SJSA1 (cell line): ENCODE measurements at regions not wholly inside any gene's neighbourhood (a gene's known extent, or its start where the extent isn't known, plus 50 kb on each side); places are given as distances from the start of the nearest gene placed in this dataset.

ENCODE experiments used
- DNase-seq, 2 experiments: peaks; one replicate each; pipeline ENCODE4 v3.0.0-alpha.2; 2015 to 2020; ENCODE audit warnings: low spot score in 2 of 2, low read depth in 1 of 2
- H3K27ac ChIP-seq: fragments of 250-450 bp; sonication (Bioruptor Pico); 2 replicates; pipeline ENCODE4 v1.5.1; 2020; ENCODE audit warnings: mild to moderate bottlenecking, moderate library complexity
- H3K27me3 ChIP-seq: fragments of 250-450 bp; sonication (Bioruptor Pico); replicated peaks from 2 replicates; pipeline ENCODE4 v1.5.1; 2020; ENCODE audit warnings: mild to moderate bottlenecking, moderate library complexity
- H3K36me3 ChIP-seq: fragments of 250-450 bp; sonication (Bioruptor Pico); 2 replicates; pipeline ENCODE4 v1.5.1; 2020; ENCODE audit warnings: mild to moderate bottlenecking
- H3K4me1 ChIP-seq: fragments of 250-450 bp; sonication (Bioruptor Pico); replicated peaks from 2 replicates; pipeline ENCODE4 v1.6.1; 2021; ENCODE audit warnings: mild to moderate bottlenecking
- H3K4me3 ChIP-seq: fragments of 250-450 bp; sonication (Bioruptor Pico); 2 replicates; pipeline ENCODE4 v1.5.1; 2020; ENCODE audit warnings: mild to moderate bottlenecking
- H3K9me3 ChIP-seq: fragments of 250-450 bp; sonication (Bioruptor Pico); replicated peaks from 2 replicates; pipeline ENCODE4 v1.5.1; 2020; ENCODE audit warnings: mild to moderate bottlenecking

DNA sequence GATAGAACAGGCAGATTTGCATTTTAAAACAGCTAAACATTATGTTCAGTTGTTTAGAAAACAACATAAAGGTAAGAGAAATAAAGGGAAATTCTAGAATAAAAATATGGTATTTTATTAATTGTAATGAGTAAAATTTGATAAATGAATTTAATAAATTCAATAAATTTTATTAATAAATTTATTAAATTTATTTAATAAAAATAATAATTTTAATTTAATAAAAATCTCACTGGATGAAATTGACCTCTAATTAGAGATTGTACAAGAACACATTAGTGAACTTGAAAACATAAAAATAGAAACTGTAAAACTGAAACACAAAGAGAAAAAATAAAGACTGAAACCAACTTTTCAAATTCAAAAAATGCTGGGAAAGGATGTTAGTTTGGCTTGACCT, 605.7 kb upstream of the LRRC4C start:
- 0 out of 2 replicates have a peak, but pooled peaks cover 10% of the 10 kb centered on the region for H3K9me3 ChIP-seq
- no peak for DNase-seq

GRCh38 chr11:42066113-42066512, 606.7 kb upstream of the LRRC4C start:
- H3K4me1 ChIP-seq, result no peaks in the 10 kb centered on the region
- H3K27ac ChIP-seq, result no peak overlapping the region
- H3K9me3 ChIP-seq, result 0 out of 2 replicates have a peak, but pooled peaks cover 10% of the 10 kb centered on the region
- no peaks in the 10 kb centered on the region for H3K36me3 ChIP-seq
- H3K27me3 ChIP-seq, result no peaks in the 10 kb centered on the region
- DNase-seq, result peak; percentile 8 to 47
- no peak overlapping the region for H3K4me3 ChIP-seq

More for the DNA sequence above, 605.7 kb upstream of the LRRC4C start:
- Histone ChIP-seq H3K36me3 (no peaks in the 10 kb centered on the region), H3K27me3 (no peaks in the 10 kb centered on the region), H3K4me3 (no peak overlapping the region), H3K27ac (no peak overlapping the region), H3K4me1 (no peaks in the 10 kb centered on the region)

DNA sequence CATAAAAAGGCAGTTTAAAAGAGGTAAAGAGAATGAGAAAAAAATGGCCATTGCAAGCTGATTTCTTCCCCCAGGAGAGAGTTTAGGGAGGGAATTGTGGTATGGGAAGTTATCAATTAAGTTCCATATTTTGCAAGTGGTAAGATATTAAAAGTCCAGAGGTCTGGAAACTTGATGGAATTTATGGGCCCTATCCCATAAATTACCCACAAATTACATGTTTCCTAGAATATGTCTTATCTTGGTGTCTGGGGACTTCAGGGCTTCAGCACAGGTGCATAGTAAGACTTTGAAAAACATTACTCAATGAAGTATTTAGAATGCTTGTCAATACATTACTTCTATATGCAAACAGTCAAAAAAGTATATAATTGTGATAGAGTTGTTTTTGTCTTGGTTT, 614.9 kb upstream of the LRRC4C start:
- Histone ChIP-seq H3K4me3 (no peak overlapping the region), H3K36me3 (no peaks in the 10 kb centered on the region)
- no peak for DNase-seq

GRCh38 chr11:42075180-42075579, 615.7 kb upstream of the LRRC4C start:
- H3K4me1 ChIP-seq, result no peaks in the 10 kb centered on the region
- no peaks in the 10 kb centered on the region; the same call in 1 of the 2 replicates for H3K27me3 ChIP-seq
- no peak for DNase-seq
- no peak overlapping the region for H3K27ac ChIP-seq
- H3K4me3 ChIP-seq, result no peak overlapping the region
- H3K9me3 ChIP-seq, result no peaks in the 10 kb centered on the region; the same call in 1 of the 2 replicates
- no peaks in the 10 kb centered on the region for H3K36me3 ChIP-seq

More for the DNA sequence above, 614.9 kb upstream of the LRRC4C start:
- no peaks in the 10 kb centered on the region; the same call in 1 of the 2 replicates for H3K9me3 ChIP-seq
- H3K4me1 ChIP-seq, result no peaks in the 10 kb centered on the region
- H3K27ac ChIP-seq, result no peak overlapping the region
- H3K27me3 ChIP-seq, result no peaks in the 10 kb centered on the region; the same call in 1 of the 2 replicates

DNA sequence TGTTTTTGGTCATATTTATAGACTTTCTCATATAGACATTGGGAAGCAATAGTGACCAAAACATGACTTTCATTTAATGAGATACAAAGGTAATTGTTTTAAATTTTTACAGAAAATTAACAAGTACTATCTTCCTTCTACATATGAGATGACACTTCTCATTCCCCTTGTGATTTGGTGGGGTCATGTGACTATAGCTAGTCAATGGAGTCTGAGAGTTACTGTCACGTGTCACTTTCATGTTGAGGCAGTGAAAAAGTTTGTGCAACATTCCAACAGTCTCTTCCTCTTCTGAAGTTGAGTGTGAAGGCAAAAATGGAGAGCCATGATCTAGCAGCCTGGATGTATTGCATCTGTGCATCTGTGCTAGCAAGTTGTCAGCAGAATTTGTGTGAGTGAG, 618.3 kb upstream of the LRRC4C start:
- Histone ChIP-seq H3K36me3 (no peaks in the 10 kb centered on the region), H3K4me3 (no peak overlapping the region), H3K9me3 (no peaks in the 10 kb centered on the region; the same call in 1 of the 2 replicates), H3K4me1 (no peaks in the 10 kb centered on the region), H3K27ac (no peak overlapping the region), H3K27me3 (no peaks in the 10 kb centered on the region; the same call in 1 of the 2 replicates)
- DNase-seq, result no peak

- H3K27ac ChIP-seq, result no peak overlapping the region
- no peaks in the 10 kb centered on the region for H3K36me3 ChIP-seq
- no peaks in the 10 kb centered on the region; the same call in 1 of the 2 replicates for H3K27me3 ChIP-seq
- no peak for DNase-seq
- peaks cover 4% of the 10 kb centered on the region; the same call in 1 of the 2 replicates for H3K9me3 ChIP-seq
- H3K4me1 ChIP-seq, result no peaks in the 10 kb centered on the region
- no peak overlapping the region for H3K4me3 ChIP-seq
Observed at GRCh38 chr11:42085736-42086135, 626.3 kb upstream of the LRRC4C start.

- Histone ChIP-seq H3K4me3 (no peak overlapping the region), H3K27ac (no peak overlapping the region), H3K4me1 (no peaks in the 10 kb centered on the region), H3K36me3 (no peaks in the 10 kb centered on the region), H3K27me3 (no peaks in the 10 kb centered on the region; the same call in 1 of the 2 replicates), H3K9me3 (peaks cover 12% of the 10 kb centered on the region; the same call in 1 of the 2 replicates)
- no peak for DNase-seq
Observed at GRCh38 chr11:42093541-42093940, 634.1 kb upstream of the LRRC4C start.

DNA sequence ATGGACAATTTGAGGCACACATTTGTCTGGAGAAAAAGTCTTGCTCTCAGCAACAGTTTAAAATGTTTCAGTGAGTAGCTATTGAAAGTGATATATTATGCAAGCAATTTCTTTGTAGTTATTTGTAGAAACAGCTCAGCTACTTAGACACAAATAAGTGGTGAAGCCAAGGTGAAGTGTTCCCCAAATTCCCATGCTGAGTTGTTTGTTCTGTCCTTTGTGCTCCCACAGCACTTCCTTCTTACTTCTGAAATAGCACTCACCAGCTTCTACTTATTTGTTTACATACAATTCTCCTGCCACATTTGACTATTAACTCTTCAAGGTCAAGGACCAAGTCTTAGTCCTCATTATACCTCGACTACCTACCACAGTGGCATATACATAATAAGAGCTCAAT, 638.6 kb upstream of the LRRC4C start:
- no peak for DNase-seq
- Histone ChIP-seq H3K27me3 (no peaks in the 10 kb centered on the region), H3K9me3 (peaks cover 12% of the 10 kb centered on the region; the same call in 1 of the 2 replicates), H3K4me1 (no peaks in the 10 kb centered on the region), H3K27ac (no peak overlapping the region), H3K36me3 (no peaks in the 10 kb centered on the region), H3K4me3 (no peak overlapping the region)

DNA sequence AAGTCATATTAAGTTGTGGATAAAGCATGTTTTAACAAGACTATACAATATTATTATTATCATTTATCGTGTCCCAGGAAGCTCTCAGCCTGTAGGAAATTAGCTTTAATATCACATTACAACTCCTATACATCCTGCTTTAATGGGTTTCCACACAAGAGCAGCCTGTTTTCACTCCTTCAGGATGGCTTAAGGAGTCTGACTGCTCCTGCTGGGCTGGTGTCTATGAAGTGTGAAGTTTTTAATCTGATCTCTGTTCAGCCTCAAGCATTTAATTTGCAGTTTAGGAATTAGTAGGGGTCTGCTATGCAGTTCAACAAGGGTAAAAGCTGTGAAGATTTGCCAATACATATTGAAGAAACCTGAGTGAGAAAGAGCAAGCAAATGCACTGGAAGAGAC, 653.4 kb upstream of the LRRC4C start:
- no peak for DNase-seq
- H3K27ac ChIP-seq, result no peak overlapping the region
- no peaks in the 10 kb centered on the region for H3K27me3 ChIP-seq
- H3K4me1 ChIP-seq, result no peaks in the 10 kb centered on the region
- H3K9me3 ChIP-seq, result no peaks in the 10 kb centered on the region; the same call in 1 of the 2 replicates
- H3K4me3 ChIP-seq, result no peak overlapping the region
- no peaks in the 10 kb centered on the region for H3K36me3 ChIP-seq

- Histone ChIP-seq H3K9me3 (no peaks in the 10 kb centered on the region; the same call in 1 of the 2 replicates), H3K4me3 (no peak overlapping the region), H3K36me3 (no peaks in the 10 kb centered on the region), H3K27me3 (no peaks in the 10 kb centered on the region), H3K27ac (no peak overlapping the region), H3K4me1 (no peaks in the 10 kb centered on the region)
- DNase-seq, result no peak
Observed at GRCh38 chr11:42114927-42115326, 655.5 kb upstream of the LRRC4C start.

DNA sequence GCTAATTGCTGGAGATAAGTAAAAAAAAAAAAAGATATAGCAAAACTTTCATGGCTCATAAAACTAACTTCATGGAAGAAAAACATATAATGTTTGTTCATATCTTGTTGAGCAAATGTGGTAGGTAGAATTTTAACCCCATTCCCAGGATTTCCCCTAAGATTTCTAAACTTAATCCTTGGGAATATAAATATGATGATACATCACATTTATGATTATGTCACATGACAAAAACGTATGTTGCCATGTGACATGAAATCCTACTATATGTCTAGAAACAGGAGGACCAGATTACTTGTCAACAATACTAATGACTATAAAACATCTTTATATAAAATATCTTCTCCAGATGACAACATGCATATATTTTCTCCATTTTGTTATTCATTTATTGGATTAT, 679.0 kb upstream of the LRRC4C start:
- Histone ChIP-seq H3K4me3 (no peak overlapping the region), H3K36me3 (no peaks in the 10 kb centered on the region), H3K27ac (no peak overlapping the region), H3K27me3 (no peaks in the 10 kb centered on the region), H3K4me1 (no peaks in the 10 kb centered on the region), H3K9me3 (no peaks in the 10 kb centered on the region; the same call in none of the 2 replicates)
- DNase-seq, result no peak

DNA sequence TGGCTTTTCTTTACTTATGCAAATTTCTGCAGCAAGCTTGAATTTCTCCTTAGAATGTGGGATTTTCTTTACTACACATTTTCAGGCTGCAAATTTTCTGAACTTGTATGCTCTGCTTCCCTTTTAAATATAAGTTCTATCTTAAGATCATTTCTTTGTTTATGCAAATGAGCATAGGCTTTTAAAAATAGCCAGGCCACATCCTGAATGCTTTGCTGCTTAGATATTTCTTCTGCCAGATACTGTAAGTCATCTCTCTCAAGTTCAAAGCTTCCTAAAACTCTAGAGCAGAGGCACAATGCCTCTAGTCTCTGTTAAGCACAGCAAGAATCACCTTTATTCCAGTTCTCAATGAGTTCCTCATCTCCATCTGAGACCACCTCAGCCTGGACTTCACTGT, 685.9 kb upstream of the LRRC4C start:
- Histone ChIP-seq H3K9me3 (peaks cover 5% of the 10 kb centered on the region), H3K36me3 (no peaks in the 10 kb centered on the region), H3K4me3 (no peak overlapping the region), H3K27ac (no peak overlapping the region), H3K27me3 (no peaks in the 10 kb centered on the region), H3K4me1 (no peaks in the 10 kb centered on the region)
- no peak for DNase-seq

GRCh38 chr11:42161886-42162285, 702.4 kb upstream of the LRRC4C start:
- H3K4me3 ChIP-seq, result no peak overlapping the region
- no peaks in the 10 kb centered on the region for H3K36me3 ChIP-seq
- no peaks in the 10 kb centered on the region for H3K9me3 ChIP-seq
- no peak overlapping the region for H3K27ac ChIP-seq
- H3K4me1 ChIP-seq, result no peaks in the 10 kb centered on the region
- no peaks in the 10 kb centered on the region for H3K27me3 ChIP-seq
- no peak for DNase-seq

DNA sequence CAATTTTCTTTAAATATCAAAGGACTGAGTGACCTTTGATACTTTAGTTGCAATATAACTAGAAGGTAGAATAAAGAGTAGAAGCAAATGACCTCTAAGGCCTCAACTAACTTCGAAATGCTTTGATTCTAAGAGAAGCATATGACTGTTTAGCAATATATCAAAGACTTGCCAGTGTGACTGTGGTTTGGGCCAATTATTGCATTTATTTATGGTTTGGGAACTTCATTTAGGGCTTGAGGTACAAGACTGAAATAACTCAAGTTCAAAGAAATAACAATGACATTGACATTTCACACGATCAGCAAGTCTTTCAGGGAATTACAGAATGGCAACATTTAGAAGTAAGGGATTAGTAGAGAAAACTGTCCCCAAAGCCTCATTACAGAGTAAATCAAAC, 709.7 kb upstream of the LRRC4C start:
- Histone ChIP-seq H3K36me3 (no peaks in the 10 kb centered on the region), H3K9me3 (peaks cover 4% of the 10 kb centered on the region; the same call in 1 of the 2 replicates), H3K27ac (no peak overlapping the region), H3K27me3 (no peaks in the 10 kb centered on the region), H3K4me3 (no peak overlapping the region), H3K4me1 (no peaks in the 10 kb centered on the region)
- DNase-seq, result no peak

DNA sequence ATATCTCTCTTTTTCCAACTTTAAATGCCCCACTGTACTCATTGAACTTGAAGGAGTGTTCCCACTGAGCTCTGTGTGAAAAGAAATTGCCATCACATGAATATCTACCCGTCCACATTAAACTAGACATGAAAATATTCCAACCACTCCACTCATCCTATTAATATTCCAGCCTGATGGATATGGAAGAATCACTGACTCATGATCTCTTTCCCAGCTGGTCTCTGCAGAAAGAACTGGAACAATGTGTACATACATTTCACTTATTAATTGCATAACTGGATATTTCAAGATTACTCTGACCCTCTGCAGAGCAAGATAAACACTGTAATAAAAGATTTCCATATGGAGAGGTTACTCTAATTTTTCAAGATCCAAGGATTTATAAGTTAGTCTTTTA, 711.1 kb upstream of the LRRC4C start:
- Histone ChIP-seq H3K36me3 (no peaks in the 10 kb centered on the region), H3K4me3 (no peak overlapping the region), H3K9me3 (peaks cover 4% of the 10 kb centered on the region; the same call in 1 of the 2 replicates), H3K27ac (no peak overlapping the region), H3K27me3 (no peaks in the 10 kb centered on the region), H3K4me1 (no peaks in the 10 kb centered on the region)
- DNase-seq, result no peak
